Esophagus muscularis mucosa (tissue), 4 donors: ENCODE measurements at regions not wholly inside any gene's neighbourhood (a gene's known extent, or its start where the extent isn't known, plus 50 kb on each side); places are given as distances from the start of the nearest gene placed in this dataset.

Experiments used
- DNase-seq: peaks from one replicate; pipeline ENCODE4 v3.0.0-alpha.2; 2017; ENCODE audit errors: extremely low spot score
- H3K27ac ChIP-seq, 4 donors: fragments of 200-600 bp; sonication (generic); replicated peaks in 1 of 4; 1 replicate in 3 of 4; 2 replicates in 1 of 4; pipeline ENCODE4 v1.5.1; 2016 to 2019; ENCODE audit warnings: mild to moderate bottlenecking in 1 of 4
- H3K27me3 ChIP-seq, 4 donors: fragments of 200-600 bp; sonication (generic); one replicate each; pipeline versions ENCODE4 v1.5.1 to v1.6.0; 2016 to 2019
- H3K36me3 ChIP-seq, 4 donors: fragments of 200-600 bp; sonication (generic); one replicate each; pipeline ENCODE4 v1.5.1; 2016 to 2019
- H3K4me1 ChIP-seq, 4 donors: fragments of 200-600 bp; sonication (generic); one replicate each; pipeline ENCODE4 v1.5.1; 2016 to 2019
- H3K4me3 ChIP-seq, 4 donors: fragments of 200-600 bp; sonication (generic); 1 replicate in 2 of 4; 2 replicates in 2 of 4; pipeline ENCODE4 v1.5.1; 2016 to 2019; ENCODE audit warnings: mild to moderate bottlenecking in 4 of 4, moderate library complexity in 1 of 4
- H3K9me3 ChIP-seq, 4 donors: fragments of 200-600 bp; sonication (generic); 1 replicate in 3 of 4; 2 replicates in 1 of 4; pipeline ENCODE4 v1.5.1; 2016 to 2019
- CTCF ChIP-seq, 3 experiments: fragments of 200-600 bp in 2 of 3; fragments of 450-650 bp in 1 of 3; sonication (generic) in 2 of 3; IDR thresholded peaks; one replicate each; pipeline ENCODE4 v1.5.1; 2017 to 2019; ENCODE audit warnings: antibody characterized with exemption in 3 of 3, mild to moderate bottlenecking in 2 of 3, moderate library complexity in 1 of 3
- EP300 ChIP-seq: sonication (generic); formaldehyde crosslinking; IDR thresholded peaks from one replicate; pipeline ENCODE4 v1.6.1; 2017; ENCODE audit warnings: antibody characterized with exemption
- POLR2A ChIP-seq: fragments of 450-650 bp; IDR thresholded peaks from one replicate; pipeline ENCODE4 v1.6.1; 2017; ENCODE audit warnings: antibody characterized with exemption, moderate library complexity, mild to moderate bottlenecking, low read depth
- POLR2AphosphoS5 ChIP-seq, 2 donors: sonication (generic); formaldehyde crosslinking; IDR thresholded peaks; one replicate each; pipeline ENCODE4 v1.6.1; 2017; ENCODE audit warnings: antibody characterized with exemption in 2 of 2
- WGBS: methylation state at CpG from one replicate; pipeline ENCODE4 v1.1.5; 2018; 5-methylcytosine and 5-hydroxymethylcytosine counted together
- intact Hi-C: fragments of 100-400 bp; cut with DNase I; formaldehyde crosslinking; loops from one replicate; pipeline ENCODE4 v1.15.1; 2023

- Histone ChIP-seq H3K4me1 (no peaks in the 10 kb centered on the region), H3K36me3 (no peaks in the 10 kb centered on the region), H3K9me3 (no peaks in the 10 kb centered on the region), H3K4me3 (no peak overlapping the region), H3K27ac (no peak overlapping the region), H3K27me3 (no peaks in the 10 kb centered on the region)
- intact Hi-C loops, result no loop called here
- no peak for TF ChIP-seq EP300
- no peak for TF ChIP-seq POLR2AphosphoS5 (IDR thresholded peaks at IDR 0.05)
- TF ChIP-seq POLR2A, result no peak
- TF ChIP-seq CTCF (IDR thresholded peaks at IDR 0.05), result no peak
- no peak for DNase-seq
- WGBS, result 76% methylated on average over 1 of the region's 1 CpG
Measured at GRCh38 chr6:141301779-141302178, 830.9 kb upstream of the GJE1 start.

GRCh38 chr6:141290941-141291721 lies 841.6 kb upstream of the GJE1 start:
- no peak overlapping the region for H3K4me3 ChIP-seq
- no peaks in the 10 kb centered on the region for H3K4me1 ChIP-seq
- peaks cover 0 to 8% (median 7%) of the 10 kb centered on the region in 4 donors for H3K9me3 ChIP-seq
- H3K27me3 ChIP-seq, result no peaks in the 10 kb centered on the region
- DNase-seq, result no peak
- TF ChIP-seq POLR2A (no peak), EP300 (no peak)
- no peak overlapping the region for H3K27ac ChIP-seq
- WGBS, result 85% methylated on average over 3 of the region's 3 CpGs
- intact Hi-C loops, result no loop called here
- H3K36me3 ChIP-seq, result no peaks in the 10 kb centered on the region

GRCh38 chr6:141288947-141289346 lies 843.8 kb upstream of the GJE1 start:
- Histone ChIP-seq H3K27me3 (no peaks in the 10 kb centered on the region), H3K27ac (no peak overlapping the region), H3K4me1 (no peaks in the 10 kb centered on the region), H3K9me3 (peaks cover 0 to 8% (median 7%) of the 10 kb centered on the region in 4 donors), H3K4me3 (no peak overlapping the region), H3K36me3 (no peaks in the 10 kb centered on the region)
- 97% methylated on average over 5 of the region's 5 CpGs for WGBS
- DNase-seq, result no peak
- intact Hi-C loops, result no loop called here
- TF ChIP-seq CTCF (IDR thresholded peaks at IDR 0.05) (no peak), POLR2A (no peak), EP300 (no peak), POLR2AphosphoS5 (IDR thresholded peaks at IDR 0.05) (no peak)

DNA sequence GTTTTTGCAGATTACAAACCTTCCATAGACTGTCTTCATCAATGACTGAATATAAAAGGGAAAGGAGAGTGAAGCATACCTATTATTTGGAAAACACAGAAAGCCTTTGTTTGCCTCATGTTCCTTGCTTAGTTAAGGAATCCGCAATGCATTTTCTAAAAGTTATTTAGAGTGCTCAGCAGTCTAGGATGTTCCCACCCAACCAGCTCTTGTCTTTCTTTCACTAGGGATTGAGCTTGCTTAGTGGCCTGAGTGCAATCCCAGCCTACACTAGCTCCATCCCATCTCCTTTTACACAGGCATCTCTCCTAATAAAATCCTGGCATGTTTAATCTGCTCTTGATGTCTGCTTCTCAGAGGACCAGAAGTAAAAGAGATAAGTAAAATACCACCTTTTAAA lies 850.5 kb upstream of the GJE1 start:
- TF ChIP-seq EP300, result no peak
- TF ChIP-seq POLR2A, result no peak
- no peak for TF ChIP-seq POLR2AphosphoS5 (IDR thresholded peaks at IDR 0.05)
- TF ChIP-seq CTCF (IDR thresholded peaks at IDR 0.05), result no peak
- H3K9me3 ChIP-seq, result peaks cover 0 to 5% (median 3%) of the 10 kb centered on the region in 4 donors
- DNase-seq, result no peak
- intact Hi-C loops, result no loop called here
- H3K4me3 ChIP-seq, result no peak overlapping the region
- WGBS, result 100% methylated on average over 1 of the region's 1 CpG
- H3K36me3 ChIP-seq, result no peaks in the 10 kb centered on the region
- H3K4me1 ChIP-seq, result no peaks in the 10 kb centered on the region
- H3K27me3 ChIP-seq, result no peaks in the 10 kb centered on the region
- H3K27ac ChIP-seq, result no peak overlapping the region

DNA sequence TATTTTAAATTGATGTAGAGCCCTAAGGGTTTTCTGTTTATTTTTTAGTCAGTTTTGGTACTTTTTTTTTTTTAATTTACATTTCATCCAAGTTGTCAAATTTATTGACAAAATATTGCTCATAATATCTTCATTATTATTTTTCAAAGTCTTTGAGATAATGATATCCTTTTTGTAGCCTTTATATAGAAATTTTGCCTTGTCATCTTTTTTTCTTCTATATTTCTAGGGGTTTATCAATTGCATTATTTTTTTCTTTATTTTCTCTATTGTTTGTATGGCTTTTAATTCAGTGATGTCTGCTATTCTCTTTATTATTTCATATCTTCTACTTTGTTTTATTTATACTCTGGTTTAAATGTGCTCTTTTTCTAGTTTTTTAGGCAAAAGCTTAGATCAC lies 863.0 kb upstream of the GJE1 start:
- TF ChIP-seq EP300, result no peak
- TF ChIP-seq POLR2AphosphoS5 (IDR thresholded peaks at IDR 0.05), result no peak
- no peak for TF ChIP-seq CTCF (IDR thresholded peaks at IDR 0.05)
- TF ChIP-seq POLR2A, result no peak
- Histone ChIP-seq H3K27me3 (no peaks in the 10 kb centered on the region), H3K4me3 (no peak overlapping the region), H3K27ac (no peak overlapping the region), H3K9me3 (no peaks in the 10 kb centered on the region), H3K4me1 (no peaks in the 10 kb centered on the region), H3K36me3 (no peaks in the 10 kb centered on the region)
- DNase-seq, result no peak
- intact Hi-C loops, result no loop called here
